ENCODE measurements at regions not wholly inside any gene's neighbourhood (a gene's known extent, or its start where the extent isn't known, plus 50 kb on each side); places are given as distances from the start of the nearest gene placed in this dataset.

DNA sequence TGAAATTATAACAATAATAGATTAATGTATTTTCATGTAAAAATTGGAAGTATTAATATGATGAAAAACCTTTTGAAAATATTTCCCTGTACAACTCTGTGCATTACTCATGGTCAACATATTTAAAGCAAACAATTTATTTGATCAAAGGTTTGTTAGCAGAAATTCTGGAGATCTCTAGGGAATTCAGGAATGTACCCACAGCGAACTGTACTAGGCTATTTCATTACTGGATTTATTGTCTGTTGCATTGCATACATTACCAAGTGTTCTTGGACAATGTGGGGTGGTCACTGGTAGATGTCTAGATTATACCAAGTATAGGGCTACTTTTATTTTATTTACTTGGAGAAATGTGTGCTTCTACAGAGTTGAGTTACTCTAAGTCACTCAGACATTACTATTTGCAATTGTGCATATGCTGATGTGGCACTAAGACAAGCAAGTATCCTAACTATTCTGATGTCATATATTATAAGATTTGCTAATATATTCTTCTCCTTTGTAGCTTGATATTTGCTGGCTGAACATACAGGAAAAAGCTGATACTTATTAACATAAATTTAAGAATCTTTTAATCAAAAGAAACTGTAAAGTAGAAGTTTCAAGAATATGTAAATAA is 323.3 kb downstream of the CCER1 start:
- in situ Hi-C loops (cut with HindIII; ENCODE audit: low pct_ligation_motif_present, low pct_unique_long_range_greater_than_20kb, low sequenced_read_pairs) = no loop called here
- DNase-seq = no peak

GRCh38 chr12:90630006-90630405 is 325.0 kb downstream of the CCER1 start:
- in situ Hi-C loops (cut with HindIII; ENCODE audit: low pct_ligation_motif_present, low pct_unique_long_range_greater_than_20kb, low sequenced_read_pairs) = no loop called here
- DNase-seq = no peak

DNA sequence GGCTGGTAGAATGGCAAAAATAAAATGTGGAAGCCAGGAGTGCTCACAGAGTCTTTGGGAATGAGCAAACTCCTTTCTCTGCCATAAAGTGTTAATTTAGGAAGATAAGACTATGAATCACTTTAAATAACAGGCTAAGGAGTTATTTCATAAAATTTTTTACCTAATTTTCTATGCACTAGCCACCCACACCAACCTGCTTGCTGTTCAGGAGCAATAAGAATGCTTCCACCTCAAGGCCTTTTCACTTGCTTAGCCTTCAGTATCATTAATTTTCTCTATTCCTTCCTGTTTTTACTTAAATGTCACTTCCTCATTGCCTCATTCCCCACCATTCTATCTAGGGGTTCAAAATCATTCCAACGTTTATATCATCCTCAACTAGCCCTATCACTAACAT is 326.8 kb downstream of the CCER1 start:
- in situ Hi-C loops (cut with HindIII; ENCODE audit: low pct_ligation_motif_present, low pct_unique_long_range_greater_than_20kb, low sequenced_read_pairs) = no loop called here
- DNase-seq = no peak

- in situ Hi-C loops (cut with HindIII; ENCODE audit: low pct_ligation_motif_present, low pct_unique_long_range_greater_than_20kb, low sequenced_read_pairs) = no loop called here
- no peak for DNase-seq
These were observed 327.6 kb downstream of the CCER1 start for GRCh38 chr12:90627180-90627896.

DNA sequence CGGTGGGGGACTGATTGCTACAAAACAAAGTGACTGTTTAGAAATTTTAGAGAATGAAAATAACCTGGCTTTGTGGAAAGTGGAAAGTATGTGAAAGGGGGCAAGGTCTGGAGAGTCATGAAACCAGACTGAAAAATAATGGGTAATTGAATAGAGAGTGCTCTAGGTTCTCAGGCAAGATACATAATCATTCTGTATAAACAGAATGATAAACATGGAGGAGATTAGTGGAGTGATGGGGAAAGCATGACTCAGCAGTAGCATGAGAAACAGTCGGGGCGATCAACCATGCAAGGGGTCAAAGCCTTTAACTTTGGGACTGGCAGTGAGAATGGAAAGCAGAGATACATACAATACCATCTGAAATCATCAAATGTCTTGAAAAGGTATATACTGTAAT is 332.5 kb downstream of the CCER1 start:
- in situ Hi-C loops (cut with HindIII; ENCODE audit: low pct_ligation_motif_present, low pct_unique_long_range_greater_than_20kb, low sequenced_read_pairs) = no loop called here
- DNase-seq = peak; percentile 24

- no peak for DNase-seq
- in situ Hi-C loops (cut with HindIII; ENCODE audit: low pct_ligation_motif_present, low pct_unique_long_range_greater_than_20kb, low sequenced_read_pairs) = no loop called here
These were observed 333.0 kb downstream of the CCER1 start for GRCh38 chr12:90621927-90622326.

GRCh38 chr12:90619943-90620342 is 335.0 kb downstream of the CCER1 start:
- in situ Hi-C loops (cut with HindIII; ENCODE audit: low pct_ligation_motif_present, low pct_unique_long_range_greater_than_20kb, low sequenced_read_pairs) = no loop called here

DNA sequence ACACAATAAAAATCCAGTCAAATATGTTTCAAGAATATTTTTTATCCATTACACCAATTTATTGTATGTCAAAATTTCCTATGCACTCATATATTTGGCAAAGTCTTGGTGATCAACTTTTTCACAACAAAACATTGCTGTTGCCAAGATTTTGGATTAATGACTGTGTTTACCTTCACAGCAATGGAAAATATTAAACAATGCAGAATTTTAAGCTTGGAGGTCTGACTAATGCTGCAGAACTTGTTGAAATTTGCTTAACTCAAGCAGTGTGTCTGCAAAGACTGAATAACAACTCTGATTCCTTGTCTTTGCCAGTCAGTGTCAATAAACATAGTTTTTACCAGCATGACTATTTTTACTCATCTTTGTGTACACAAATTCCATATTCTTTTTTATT is 336.4 kb downstream of the CCER1 start:
- DNase-seq = no peak
- in situ Hi-C loops (cut with HindIII; ENCODE audit: low pct_ligation_motif_present, low pct_unique_long_range_greater_than_20kb, low sequenced_read_pairs) = no loop called here

More at GRCh38 chr12:90619943-90620342, 335.0 kb downstream of the CCER1 start:
- no peak for DNase-seq

- in situ Hi-C loops (cut with HindIII; ENCODE audit: low pct_ligation_motif_present, low pct_unique_long_range_greater_than_20kb, low sequenced_read_pairs) = no loop called here
- DNase-seq = no peak
These were observed 343.1 kb downstream of the CCER1 start for GRCh38 chr12:90611891-90612290.

- in situ Hi-C loops (cut with HindIII; ENCODE audit: low pct_ligation_motif_present, low pct_unique_long_range_greater_than_20kb, low sequenced_read_pairs) = no loop called here
- no peak for DNase-seq
These were observed 343.9 kb downstream of the CCER1 start for GRCh38 chr12:90611048-90611447.

- in situ Hi-C loops (cut with HindIII; ENCODE audit: low pct_ligation_motif_present, low pct_unique_long_range_greater_than_20kb, low sequenced_read_pairs) = no loop called here
These were observed 361.2 kb downstream of the CCER1 start for GRCh38 chr12:90593596-90594295.

DNA sequence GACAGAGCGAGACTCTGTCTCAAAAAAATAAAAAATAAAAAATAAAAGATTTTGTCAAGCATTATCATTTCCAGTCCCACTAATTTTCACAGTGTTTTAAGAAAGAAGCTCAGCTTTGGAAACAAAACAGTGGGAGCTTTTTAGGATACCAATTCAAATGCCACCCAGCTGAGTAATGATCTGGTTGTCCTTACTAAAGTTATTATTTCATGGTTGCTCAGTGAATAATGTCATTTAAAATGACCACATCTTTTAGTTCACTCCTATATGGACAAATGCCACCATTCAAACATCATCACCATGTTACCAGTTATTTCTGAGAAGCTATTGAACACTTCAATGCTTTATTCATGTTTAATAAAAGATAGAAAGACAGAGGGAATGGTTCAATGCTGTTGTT is 365.0 kb downstream of the CCER1 start:
- in situ Hi-C loops (cut with HindIII; ENCODE audit: low pct_ligation_motif_present, low pct_unique_long_range_greater_than_20kb, low sequenced_read_pairs) = no loop called here
- DNase-seq = no peak

More at GRCh38 chr12:90593596-90594295, 361.2 kb downstream of the CCER1 start:
- no peak for DNase-seq

- in situ Hi-C loops (cut with HindIII; ENCODE audit: low pct_ligation_motif_present, low pct_unique_long_range_greater_than_20kb, low sequenced_read_pairs) = no loop called here
- DNase-seq = no peak
These were observed 369.2 kb downstream of the CCER1 start for GRCh38 chr12:90585640-90586304.

DNA sequence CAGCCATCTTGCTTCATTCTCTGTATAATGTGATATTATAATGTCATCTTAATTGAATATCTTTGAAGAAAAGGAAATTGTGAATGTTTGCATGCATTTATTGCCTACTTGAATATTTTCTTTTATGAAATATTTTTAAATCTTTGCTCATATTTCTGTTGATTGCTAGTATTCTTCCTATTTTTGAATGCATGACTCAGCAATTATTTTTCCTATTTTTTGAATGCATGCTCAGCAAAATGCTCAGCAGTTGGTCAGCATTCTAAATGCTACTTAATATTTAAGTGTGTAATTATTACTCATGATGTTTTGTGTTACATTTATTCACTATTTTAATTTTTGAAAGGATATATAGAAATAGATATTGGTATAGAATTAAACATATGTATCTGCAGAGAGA is 378.3 kb downstream of the CCER1 start:
- in situ Hi-C loops (cut with HindIII; ENCODE audit: low pct_ligation_motif_present, low pct_unique_long_range_greater_than_20kb, low sequenced_read_pairs) = no loop called here

DNA sequence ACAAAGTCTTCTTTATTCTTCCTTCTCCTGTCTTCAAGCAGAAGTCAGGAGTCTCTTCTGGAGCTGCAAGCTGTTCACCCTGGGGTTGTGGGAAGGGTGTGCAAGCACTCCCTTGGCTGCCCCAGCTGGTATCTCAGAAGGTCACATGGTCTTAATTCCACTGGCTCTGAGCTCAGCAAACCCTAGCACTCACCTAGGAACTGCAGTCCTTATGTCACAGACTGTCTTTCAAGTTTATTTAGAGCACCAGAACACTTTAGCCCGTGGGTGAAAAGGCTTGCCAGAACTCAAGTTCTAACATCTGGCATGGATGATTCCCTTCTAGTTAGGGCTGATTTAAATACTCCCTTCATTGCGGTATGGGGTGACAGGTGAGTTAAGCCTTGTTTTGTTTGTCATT is 379.0 kb downstream of the CCER1 start:
- in situ Hi-C loops (cut with HindIII; ENCODE audit: low pct_ligation_motif_present, low pct_unique_long_range_greater_than_20kb, low sequenced_read_pairs) = no loop called here

More for the DNA sequence above, 378.3 kb downstream of the CCER1 start:
- no peak for DNase-seq

GRCh38 chr12:90574676-90575075 is 380.3 kb downstream of the CCER1 start:
- in situ Hi-C loops (cut with HindIII; ENCODE audit: low pct_ligation_motif_present, low pct_unique_long_range_greater_than_20kb, low sequenced_read_pairs) = no loop called here
- no peak for DNase-seq

More for the DNA sequence above, 379.0 kb downstream of the CCER1 start:
- DNase-seq = no peak

GRCh38 chr12:90572778-90573177 is 382.2 kb downstream of the CCER1 start:
- DNase-seq = no peak
- in situ Hi-C loops (cut with HindIII; ENCODE audit: low pct_ligation_motif_present, low pct_unique_long_range_greater_than_20kb, low sequenced_read_pairs) = no loop called here

DNA sequence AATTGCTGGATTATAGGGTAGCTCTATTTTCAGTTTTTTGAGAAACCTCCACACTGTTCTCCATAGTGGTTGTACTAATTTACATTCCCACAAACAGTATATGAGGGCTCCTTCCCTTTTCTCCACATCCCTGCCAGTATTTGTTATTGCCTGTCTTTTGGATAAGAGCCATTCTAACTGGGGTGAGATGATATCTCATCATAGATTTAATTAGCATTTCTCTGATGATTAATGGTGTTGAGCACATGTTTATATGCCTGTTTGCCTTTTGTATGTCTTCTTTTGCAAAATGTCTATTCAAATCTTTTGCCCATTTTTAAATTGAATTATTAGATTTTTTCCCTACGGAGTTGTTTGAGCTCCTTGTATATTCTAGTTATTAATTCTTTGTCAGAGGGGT is 385.3 kb downstream of the CCER1 start:
- in situ Hi-C loops (cut with HindIII; ENCODE audit: low pct_ligation_motif_present, low pct_unique_long_range_greater_than_20kb, low sequenced_read_pairs) = no loop called here
- no peak for DNase-seq

DNA sequence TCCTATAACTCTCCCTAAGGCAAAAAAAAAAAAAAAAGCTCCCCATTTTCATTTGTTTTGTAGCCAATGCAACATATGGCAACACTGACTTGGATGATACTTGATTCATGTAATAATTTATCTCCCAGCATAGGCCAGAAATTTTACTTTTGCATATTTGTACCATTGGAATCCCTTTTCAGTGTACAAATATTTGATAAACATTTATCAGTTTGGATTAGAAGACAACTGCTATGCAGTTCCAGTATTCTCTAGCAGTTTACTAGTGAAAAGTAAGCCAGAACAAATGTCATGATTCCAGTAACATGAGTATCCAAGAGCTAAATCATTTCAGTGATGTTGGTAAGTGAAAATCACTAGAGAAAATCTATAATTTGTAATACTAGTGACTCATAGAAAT is 392.3 kb downstream of the CCER1 start:
- in situ Hi-C loops (cut with HindIII; ENCODE audit: low pct_ligation_motif_present, low pct_unique_long_range_greater_than_20kb, low sequenced_read_pairs) = no loop called here
- DNase-seq = no peak

Measured in ACHN (cell line).